HepG2 (cell line): ENCODE measurements at regions not wholly inside any gene's neighbourhood (a gene's known extent, or its start where the extent isn't known, plus 50 kb on each side); places are given as distances from the start of the nearest gene placed in this dataset.

ENCODE experiments used
- ATAC-seq: fragments of 200-7000 bp; cut with Tn5 transposase; 3 replicates; pipeline ENCODE4 v1.9.1; 2020; ENCODE audit warnings: mild to moderate bottlenecking, moderate library complexity
- BruUV-seq: library from RNA; stranded (reverse); fragments of 400-500 nt; replicated peaks from 2 replicates; lab custom pipeline; 2021; lab: Mats Ljungman, UMichigan
- CTCF ChIA-PET: fragments of 300-600 bp; formaldehyde crosslinking; extraction: SDS; loops from one replicate; lab custom pipeline; 2021; ENCODE audit warnings: low total read pairs, inconsistent platforms, low intra/inter-chr PET ratio; lab: Yijun Ruan, JAX
- POLR2A ChIA-PET: fragments of 350-600 bp; sonication (Branson Sonifier 250); formaldehyde crosslinking; loops from one replicate; lab custom pipeline; 2020; ENCODE audit warnings: antibody characterized with exemption, inconsistent platforms; lab: Yijun Ruan, JAX
- DNase-seq: peaks from one replicate; pipeline ENCODE4 v3.0.0-alpha.2; 2015; ENCODE audit warnings: low spot score
- FAIRE-seq: peaks from 3 replicates; lab custom pipeline; 2011; peaks lifted over from hg19 to GRCh38; lab: Jason Lieb, UNC
- H2AFZ ChIP-seq: one replicate; pipeline ENCODE4 v1.6.1; 2011; ENCODE audit warnings: low read length, inconsistent platforms
- H3K27ac ChIP-seq: fragments of 300-600 bp; 3 replicates; pipeline ENCODE4 v1.8.0; 2011; ENCODE audit warnings: mixed run types, mild to moderate bottlenecking, mixed read lengths, low read length, inconsistent platforms; ENCODE audit not compliant: insufficient read depth; ENCODE audit errors: extremely low read length
- H3K27me3 ChIP-seq, 2 experiments: fragments of 200-600 bp in 1 of 2; 2 replicates in 1 of 2; 3 replicates in 1 of 2; pipeline versions ENCODE4 v1.6.0 to v1.8.0; 2011; ENCODE audit warnings: low read length in 2 of 2, mild to moderate bottlenecking in 2 of 2, moderate library complexity in 2 of 2, inconsistent platforms in 1 of 2; ENCODE audit not compliant: insufficient read depth in 2 of 2, control insufficient read depth in 1 of 2
- H3K36me3 ChIP-seq, 2 experiments: fragments of 200-600 bp in 1 of 2; replicated peaks in 1 of 2; 2 replicates in 1 of 2; 3 replicates in 1 of 2; pipeline versions ENCODE4 v1.5.1 to v1.8.0; 2011; ENCODE audit warnings: low read length in 2 of 2, inconsistent platforms in 1 of 2; ENCODE audit not compliant: insufficient read depth in 2 of 2, control insufficient read depth in 1 of 2
- H3K4me1 ChIP-seq: 2 replicates; pipeline ENCODE4 v1.5.1; 2012; ENCODE audit warnings: low read length, inconsistent platforms; ENCODE audit not compliant: insufficient read depth
- H3K4me2 ChIP-seq: 2 replicates; pipeline ENCODE4 v1.6.0; 2011; ENCODE audit warnings: low read depth, low read length, inconsistent platforms
- H3K4me3 ChIP-seq, 3 experiments: fragments of 200-600 bp in 1 of 3; sonication (generic), shearing (Covaris generic) in 1 of 3; replicated peaks in 1 of 3; 2 replicates each; pipeline ENCODE4 v1.5.1; 2011 to 2016; ENCODE audit warnings: low read length in 3 of 3, inconsistent platforms in 2 of 3, low read depth in 2 of 3, mild to moderate bottlenecking in 2 of 3, control low read depth in 1 of 3, mixed read lengths in 1 of 3; ENCODE audit not compliant: insufficient read depth in 1 of 3
- H3K79me2 ChIP-seq: one replicate; pipeline ENCODE4 v1.6.1; 2011; ENCODE audit warnings: low read length, inconsistent platforms; ENCODE audit not compliant: insufficient read depth
- H3K9ac ChIP-seq: 2 replicates; pipeline ENCODE4 v1.6.0; 2011; ENCODE audit warnings: mild to moderate bottlenecking, low read depth, low read length, inconsistent platforms; ENCODE audit not compliant: insufficient read depth
- H3K9me3 ChIP-seq: 2 replicates; pipeline ENCODE4 v1.5.1; 2012; ENCODE audit warnings: mild to moderate bottlenecking, low read length
- H4K20me1 ChIP-seq: 2 replicates; pipeline ENCODE4 v1.6.0; 2011; ENCODE audit warnings: inconsistent platforms, mild to moderate bottlenecking, low read length, moderate library complexity; ENCODE audit not compliant: insufficient read depth
- RERE ChIP-seq: IDR thresholded peaks from 2 replicates; pipeline ENCODE4 v1.6.1; 2016; ENCODE audit warnings: low read depth, missing genetic modification reagents, missing compliant biosample characterization
- ZBTB2 ChIP-seq: sonication (generic); formaldehyde crosslinking; IDR thresholded peaks from 2 replicates; pipeline ENCODE4 v1.8.0; 2022; ENCODE audit warnings: low read depth, missing genetic modification reagents
- ZNF24 ChIP-seq: fragments of 450-650 bp; IDR thresholded peaks from 2 replicates; pipeline ENCODE4 v1.6.1; 2017; ENCODE audit warnings: antibody characterized with exemption, mild to moderate bottlenecking
- ZNF589 ChIP-seq: sonication (generic); formaldehyde crosslinking; conservative IDR thresholded peaks from 2 replicates; pipeline ENCODE4 v1.8.0; 2022; ENCODE audit warnings: mild to moderate bottlenecking, moderate library complexity, missing genetic modification reagents
- ZNF598 ChIP-seq: sonication (generic); formaldehyde crosslinking; IDR thresholded peaks from 2 replicates; pipeline ENCODE4 v1.5.1; 2020; ENCODE audit warnings: mild to moderate bottlenecking, missing genetic modification reagents, borderline replicate concordance
- WGBS: methylation state at CpG from one replicate; pipeline ENCODE4 v1.1.6; 2017; ENCODE audit warnings: low lambda C conversion rate; 5-methylcytosine and 5-hydroxymethylcytosine counted together
- in situ Hi-C: cut with HindIII; loops from 2 replicates; pipeline ENCODE4 v1.10.0; 2017; ENCODE audit warnings: low pct_unique_long_range_greater_than_20kb; ENCODE audit not compliant: extremely low pct_ligation_motif_present
- intact Hi-C: fragments of 100-400 bp; cut with micrococcal nuclease; formaldehyde crosslinking; loops from one replicate; pipeline ENCODE4 v1.10.0; 2022; ENCODE audit not compliant: unreplicated experiment

DNA sequence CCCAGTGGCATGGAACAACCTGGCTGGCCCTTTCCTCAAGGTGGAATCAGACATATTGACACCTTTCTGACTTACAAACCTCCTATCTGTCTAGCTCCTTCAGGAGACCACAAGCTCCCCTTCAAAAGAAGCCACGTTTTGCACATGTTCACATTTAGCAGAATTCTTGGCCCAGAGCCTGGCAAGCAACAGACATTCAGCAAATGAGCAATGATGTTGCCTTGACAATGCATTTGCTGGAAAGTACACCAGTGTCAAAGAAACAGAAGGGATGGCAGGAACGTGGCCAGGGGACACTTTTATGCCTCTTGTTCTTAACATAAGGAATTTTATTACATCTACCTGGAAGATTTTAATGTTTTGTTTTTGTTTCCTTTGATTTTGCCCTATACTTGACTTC lies 85.5 kb upstream of the FGF14 start:
- no peaks in the 10 kb centered on the region for H4K20me1 ChIP-seq
- in situ Hi-C loops (no loop called here), intact Hi-C loops (no loop called here)
- no TSS peak for BruUV-seq
- no peaks in the 10 kb centered on the region for H3K79me2 ChIP-seq
- DNase-seq (no peak), FAIRE-seq (no peak), ATAC-seq (no peak)
- ChIA-PET POLR2A (no interaction called here), CTCF (no interaction called here)
- no peak overlapping the region for H3K4me3 ChIP-seq
- H3K36me3 ChIP-seq = no peaks in the 10 kb centered on the region
- TF ChIP-seq RERE (CRISPR knock-in tag) (no peak), ZNF24 (no peak), ZNF598 (CRISPR knock-in tag) (no peak), ZBTB2 (CRISPR knock-in tag) (no peak), ZNF589 (CRISPR knock-in tag) (no peak)
- no peak overlapping the region for H3K9ac ChIP-seq
- H3K4me2 ChIP-seq = no peak overlapping the region
- no peak overlapping the region for H2AFZ ChIP-seq
- WGBS = 0% methylated on average over 2 of the region's 2 CpGs
- H3K9me3 ChIP-seq = no peaks in the 10 kb centered on the region
- no peak overlapping the region for H3K27ac ChIP-seq
- no peaks in the 10 kb centered on the region for H3K27me3 ChIP-seq
- H3K4me1 ChIP-seq = no peaks in the 10 kb centered on the region
